ENCODE measurements at regions not wholly inside any gene's neighbourhood (a gene's known extent, or its start where the extent isn't known, plus 50 kb on each side); places are given as distances from the start of the nearest gene placed in this dataset.
"Not testable (repeated sequence)": the region's sequence is repeated elsewhere in the genome, so short reads cannot be mapped to it uniquely, and the experiment has no call there.

- Histone ChIP-seq H3K4me1 (ENCODE audit: control insufficient read depth in 1 of 2, insufficient read depth in 2 of 2, low read length in 2 of 2) (no peaks in the 10 kb centered on the region), H3K4me3 (ENCODE audit: low read depth in 1 of 2, low read length in 2 of 2) (no peak overlapping the region), H3K9me3 (ENCODE audit: control insufficient read depth in 1 of 2, low read length in 2 of 2) (no peaks in the 10 kb centered on the region), H3K27ac (ENCODE audit: low read length) (no peak overlapping the region), H3K27me3 (ENCODE audit: low read depth, low read length) (no peaks in the 10 kb centered on the region), H3K36me3 (ENCODE audit: control insufficient read depth in 1 of 2, insufficient read depth in 2 of 2, low read length in 2 of 2) (no peaks in the 10 kb centered on the region)
Observed at GRCh38 chr4:28436191-28437080, 1575.8 kb downstream of the STIM2 start.

GRCh38 chr4:28443371-28443770 is 1582.7 kb downstream of the STIM2 start:
- Histone ChIP-seq H3K9me3 (ENCODE audit: control insufficient read depth in 1 of 2, low read length in 2 of 2) (no peaks in the 10 kb centered on the region), H3K36me3 (ENCODE audit: control insufficient read depth in 1 of 2, insufficient read depth in 2 of 2, low read length in 2 of 2) (no peaks in the 10 kb centered on the region), H3K27me3 (ENCODE audit: low read depth, low read length) (no peaks in the 10 kb centered on the region), H3K4me3 (ENCODE audit: low read depth in 1 of 2, low read length in 2 of 2) (no peak overlapping the region), H3K27ac (ENCODE audit: low read length) (no peak overlapping the region), H3K4me1 (ENCODE audit: control insufficient read depth in 1 of 2, insufficient read depth in 2 of 2, low read length in 2 of 2) (no peaks in the 10 kb centered on the region)

DNA sequence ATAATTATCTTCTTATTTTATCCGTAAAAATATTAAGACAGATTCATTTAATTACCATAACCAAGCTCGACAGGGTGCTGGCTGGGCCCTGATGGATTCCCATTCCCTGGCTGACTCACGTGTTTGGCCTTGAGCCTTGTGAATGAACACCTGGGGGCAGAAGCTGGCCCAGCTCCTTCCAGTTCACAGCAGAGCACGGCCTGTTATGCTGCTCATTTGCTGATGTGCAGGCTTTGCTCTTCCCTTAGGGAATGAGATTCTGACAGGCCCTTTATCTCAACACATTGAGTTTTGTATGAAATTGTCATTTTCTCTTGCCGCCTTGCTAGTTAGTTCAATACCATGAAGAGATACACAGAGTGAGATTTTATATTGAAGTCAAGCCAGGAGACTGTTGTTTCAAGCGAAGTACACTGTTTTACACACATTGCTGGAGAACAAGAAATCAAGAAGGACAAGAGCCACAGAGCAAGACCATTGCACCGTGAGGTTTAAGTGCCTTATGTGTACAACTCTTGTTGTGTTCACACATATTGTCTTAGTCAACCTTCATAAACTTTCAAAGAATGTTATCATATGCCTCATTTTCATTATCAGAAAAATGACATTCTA is 1583.3 kb downstream of the STIM2 start:
- H3K4me1 ChIP-seq (ENCODE audit: control insufficient read depth in 1 of 2, insufficient read depth in 2 of 2, low read length in 2 of 2): no peaks in the 10 kb centered on the region
- no peak overlapping the region for H3K27ac ChIP-seq (ENCODE audit: low read length)
- H3K36me3 ChIP-seq (ENCODE audit: control insufficient read depth in 1 of 2, insufficient read depth in 2 of 2, low read length in 2 of 2): no peaks in the 10 kb centered on the region
- no peak overlapping the region for H3K4me3 ChIP-seq (ENCODE audit: low read depth in 1 of 2, low read length in 2 of 2)
- no peaks in the 10 kb centered on the region for H3K27me3 ChIP-seq (ENCODE audit: low read depth, low read length)
- no peaks in the 10 kb centered on the region for H3K9me3 ChIP-seq (ENCODE audit: control insufficient read depth in 1 of 2, low read length in 2 of 2)

DNA sequence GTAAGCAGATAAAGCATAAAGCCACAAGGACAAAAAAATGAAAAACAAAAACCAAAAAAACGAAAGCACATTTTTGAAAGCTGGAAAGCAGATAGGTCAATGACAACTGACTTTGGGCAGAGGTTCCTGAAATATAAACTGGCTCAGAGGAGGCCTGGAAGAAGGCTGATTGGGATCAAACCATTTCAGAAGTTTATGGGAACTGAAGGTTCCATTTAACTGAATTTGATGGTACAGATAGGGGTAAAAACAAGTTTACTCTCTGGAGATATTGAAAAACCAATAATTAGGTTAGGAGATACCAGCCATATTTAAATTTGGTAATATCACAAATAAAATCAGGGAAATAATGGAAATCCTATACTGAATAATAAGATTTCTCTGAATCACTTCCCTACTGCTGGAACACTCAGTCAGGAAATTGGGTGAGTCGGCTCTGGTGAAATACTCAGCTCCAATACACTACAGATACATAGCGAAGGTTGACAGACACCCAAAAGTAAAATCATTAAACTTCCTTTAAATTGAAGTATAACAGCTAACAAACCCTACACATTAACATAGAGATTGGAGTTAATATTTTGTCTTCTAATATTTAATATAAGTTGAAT is 1584.3 kb downstream of the STIM2 start:
- no peak overlapping the region for H3K4me3 ChIP-seq (ENCODE audit: low read depth in 1 of 2, low read length in 2 of 2)
- H3K36me3 ChIP-seq (ENCODE audit: control insufficient read depth in 1 of 2, insufficient read depth in 2 of 2, low read length in 2 of 2): no peaks in the 10 kb centered on the region
- no peaks in the 10 kb centered on the region for H3K4me1 ChIP-seq (ENCODE audit: control insufficient read depth in 1 of 2, insufficient read depth in 2 of 2, low read length in 2 of 2)
- no peaks in the 10 kb centered on the region for H3K27me3 ChIP-seq (ENCODE audit: low read depth, low read length)
- H3K9me3 ChIP-seq (ENCODE audit: control insufficient read depth in 1 of 2, low read length in 2 of 2): no peaks in the 10 kb centered on the region
- H3K27ac ChIP-seq (ENCODE audit: low read length): no peak overlapping the region

DNA sequence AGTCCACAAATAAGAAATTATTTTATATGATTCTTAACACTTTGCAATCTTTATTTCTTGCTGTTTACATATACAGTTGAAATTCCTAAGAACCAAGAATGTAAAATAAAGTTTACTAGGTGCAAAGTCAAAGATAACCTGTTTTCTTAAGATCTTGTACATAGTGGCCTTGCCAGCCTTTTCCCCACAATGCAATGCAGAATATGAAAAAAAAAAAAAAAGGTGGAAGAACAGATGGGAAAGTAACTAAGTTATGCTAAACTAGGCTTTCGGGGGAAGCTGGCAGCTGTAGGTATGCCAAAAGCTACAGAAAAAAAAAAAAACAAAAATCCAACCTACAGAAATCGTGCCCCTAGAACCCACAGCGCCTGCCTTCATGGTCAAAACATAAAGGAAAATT is 1588.4 kb downstream of the STIM2 start:
- Histone ChIP-seq H3K9me3 (ENCODE audit: control insufficient read depth in 1 of 2, low read length in 2 of 2) (peaks cover 0 to 6% of the 10 kb centered on the region in 2 donors), H3K4me3 (ENCODE audit: low read depth in 1 of 2, low read length in 2 of 2) (no peak overlapping the region), H3K36me3 (ENCODE audit: control insufficient read depth in 1 of 2, insufficient read depth in 2 of 2, low read length in 2 of 2) (no peaks in the 10 kb centered on the region), H3K27ac (ENCODE audit: low read length) (no peak overlapping the region), H3K27me3 (ENCODE audit: low read depth, low read length) (no peaks in the 10 kb centered on the region), H3K4me1 (ENCODE audit: control insufficient read depth in 1 of 2, insufficient read depth in 2 of 2, low read length in 2 of 2) (no peaks in the 10 kb centered on the region)

DNA sequence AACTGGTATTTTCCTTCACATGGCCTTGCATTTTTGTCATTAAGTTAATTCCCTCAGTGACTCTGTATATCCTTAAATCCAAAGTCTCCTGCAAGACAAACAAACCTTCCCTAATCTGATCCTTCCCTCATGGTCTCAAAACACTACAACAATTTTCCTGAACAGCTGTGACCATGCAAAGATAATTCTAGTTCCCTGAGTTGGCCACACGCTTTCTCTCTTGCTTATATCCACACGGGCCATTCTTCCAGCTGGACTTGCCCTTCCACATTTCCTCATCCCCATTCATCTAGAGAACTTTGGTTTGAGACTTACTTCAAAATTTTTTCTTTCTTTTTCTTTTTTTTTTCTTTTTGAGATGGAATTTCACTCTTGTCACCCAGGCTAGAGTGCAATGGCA is 1590.7 kb downstream of the STIM2 start:
- Histone ChIP-seq H3K4me1 (ENCODE audit: control insufficient read depth in 1 of 2, insufficient read depth in 2 of 2, low read length in 2 of 2) (no peaks in the 10 kb centered on the region), H3K27ac (ENCODE audit: low read length) (no peak overlapping the region), H3K9me3 (ENCODE audit: control insufficient read depth in 1 of 2, low read length in 2 of 2) (peaks cover 0 to 14% of the 10 kb centered on the region in 2 donors), H3K36me3 (ENCODE audit: control insufficient read depth in 1 of 2, insufficient read depth in 2 of 2, low read length in 2 of 2) (no peaks in the 10 kb centered on the region), H3K4me3 (ENCODE audit: low read depth in 1 of 2, low read length in 2 of 2) (no peak overlapping the region), H3K27me3 (ENCODE audit: low read depth, low read length) (no peaks in the 10 kb centered on the region)

DNA sequence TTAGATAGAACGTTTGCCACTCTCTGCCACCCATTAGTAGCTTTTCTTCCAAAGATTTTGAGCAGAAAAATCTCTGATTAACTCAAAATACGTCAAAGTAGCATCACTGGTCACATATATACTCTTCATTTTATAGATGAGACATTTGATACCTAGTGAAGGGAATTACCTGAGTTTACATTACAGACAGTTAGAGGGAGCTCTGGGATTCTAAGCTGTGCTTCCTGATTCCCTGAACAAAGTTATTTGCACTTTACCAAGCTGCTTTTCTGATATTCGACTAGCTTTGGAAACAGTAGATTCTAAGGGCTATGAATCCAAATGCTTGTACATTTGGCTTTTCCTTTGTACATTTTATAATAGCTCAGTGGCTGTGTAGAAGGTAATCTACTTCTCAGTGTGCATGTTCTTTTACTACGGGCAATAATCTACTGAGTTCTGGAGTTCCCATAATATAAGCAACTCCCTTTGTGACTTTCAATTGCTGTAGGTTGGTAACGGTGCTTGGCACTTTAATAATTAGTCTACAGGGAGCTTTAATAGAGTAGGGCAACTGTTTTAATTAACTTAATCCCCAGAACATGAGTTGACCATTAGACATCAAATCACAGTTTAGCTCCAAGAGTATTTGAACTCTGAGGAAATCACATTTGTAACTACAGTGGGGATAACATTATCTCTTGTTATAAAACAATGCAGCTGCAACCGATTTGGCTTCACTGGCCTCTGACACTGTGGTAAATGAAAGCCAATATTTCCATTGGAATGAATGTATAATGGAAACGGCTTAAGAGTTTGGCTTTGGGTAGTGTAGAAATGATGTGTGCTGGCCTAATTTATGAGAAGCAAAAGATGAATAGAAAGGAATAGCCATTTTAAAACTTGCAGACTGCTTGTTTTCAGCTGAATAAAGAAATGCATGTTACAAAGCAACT is 1602.4 kb downstream of the STIM2 start:
- Histone ChIP-seq H3K4me3 (ENCODE audit: low read depth in 1 of 2, low read length in 2 of 2) (no peak overlapping the region), H3K36me3 (ENCODE audit: control insufficient read depth in 1 of 2, insufficient read depth in 2 of 2, low read length in 2 of 2) (no peaks in the 10 kb centered on the region), H3K27ac (ENCODE audit: low read length) (no peak overlapping the region), H3K27me3 (ENCODE audit: low read depth, low read length) (no peaks in the 10 kb centered on the region), H3K9me3 (ENCODE audit: control insufficient read depth in 1 of 2, low read length in 2 of 2) (no peaks in the 10 kb centered on the region), H3K4me1 (ENCODE audit: control insufficient read depth in 1 of 2, insufficient read depth in 2 of 2, low read length in 2 of 2) (no peaks in the 10 kb centered on the region)

DNA sequence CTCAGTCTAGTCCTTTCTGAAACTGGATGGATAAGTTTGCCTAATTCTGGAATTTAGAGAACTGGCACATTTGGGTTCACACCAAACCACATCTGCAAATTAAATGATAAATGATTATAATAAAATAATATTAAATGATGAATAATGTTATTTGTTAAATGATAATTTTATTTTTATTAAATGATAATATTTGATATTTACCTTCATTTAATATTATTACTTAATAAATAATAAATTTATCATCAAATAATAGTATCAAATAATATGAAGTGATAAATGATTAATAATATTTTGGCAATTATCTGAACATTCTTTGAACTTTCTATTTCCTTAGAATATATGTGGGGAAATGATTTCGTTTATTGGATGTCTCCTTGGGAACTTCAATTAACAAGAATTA is 1604.2 kb downstream of the STIM2 start:
- no peaks in the 10 kb centered on the region for H3K9me3 ChIP-seq (ENCODE audit: control insufficient read depth in 1 of 2, low read length in 2 of 2)
- H3K4me1 ChIP-seq (ENCODE audit: control insufficient read depth in 1 of 2, insufficient read depth in 2 of 2, low read length in 2 of 2): no peaks in the 10 kb centered on the region
- H3K27ac ChIP-seq (ENCODE audit: low read length): no peak overlapping the region
- H3K36me3 ChIP-seq (ENCODE audit: control insufficient read depth in 1 of 2, insufficient read depth in 2 of 2, low read length in 2 of 2): no peaks in the 10 kb centered on the region
- H3K4me3 ChIP-seq (ENCODE audit: low read depth in 1 of 2, low read length in 2 of 2): no peak overlapping the region
- H3K27me3 ChIP-seq (ENCODE audit: low read depth, low read length): no peaks in the 10 kb centered on the region

- H3K36me3 ChIP-seq (ENCODE audit: control insufficient read depth in 1 of 2, insufficient read depth in 2 of 2, low read length in 2 of 2); H3K27ac ChIP-seq (ENCODE audit: low read length); H3K9me3 ChIP-seq (ENCODE audit: control insufficient read depth in 1 of 2, low read length in 2 of 2); H3K4me3 ChIP-seq (ENCODE audit: low read depth in 1 of 2, low read length in 2 of 2); H3K4me1 ChIP-seq (ENCODE audit: control insufficient read depth in 1 of 2, insufficient read depth in 2 of 2, low read length in 2 of 2); H3K27me3 ChIP-seq (ENCODE audit: low read depth, low read length): not testable (repeated sequence)
Observed at GRCh38 chr4:28466886-28467285, 1606.2 kb downstream of the STIM2 start.

- no peaks in the 10 kb centered on the region for H3K9me3 ChIP-seq (ENCODE audit: control insufficient read depth in 1 of 2, low read length in 2 of 2)
- no peaks in the 10 kb centered on the region for H3K4me1 ChIP-seq (ENCODE audit: control insufficient read depth in 1 of 2, insufficient read depth in 2 of 2, low read length in 2 of 2)
- H3K36me3 ChIP-seq (ENCODE audit: control insufficient read depth in 1 of 2, insufficient read depth in 2 of 2, low read length in 2 of 2): no peaks in the 10 kb centered on the region
- no peaks in the 10 kb centered on the region for H3K27me3 ChIP-seq (ENCODE audit: low read depth, low read length)
- H3K27ac ChIP-seq (ENCODE audit: low read length): no peak overlapping the region
- no peak overlapping the region for H3K4me3 ChIP-seq (ENCODE audit: low read depth in 1 of 2, low read length in 2 of 2)
Observed at GRCh38 chr4:28469387-28469786, 1608.7 kb downstream of the STIM2 start.

DNA sequence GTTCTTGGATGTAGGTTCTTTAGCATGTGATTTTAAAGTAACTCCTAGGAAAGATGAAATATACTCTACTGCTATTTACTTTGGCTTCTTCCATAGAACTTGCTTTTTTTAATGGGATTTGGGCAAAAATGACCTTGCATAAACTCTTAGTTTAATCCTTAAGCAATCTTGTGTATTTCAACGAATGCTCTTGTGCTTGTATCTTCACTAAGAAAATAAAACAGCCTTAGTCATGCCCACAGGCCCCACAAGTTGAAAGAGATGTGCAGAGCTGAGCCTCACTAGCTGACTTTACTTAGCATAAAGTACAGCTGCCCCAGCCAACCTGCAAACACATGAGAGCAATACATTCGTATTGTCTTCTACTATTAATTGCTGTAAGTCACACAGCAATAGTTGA is 1609.2 kb downstream of the STIM2 start:
- no peaks in the 10 kb centered on the region for H3K9me3 ChIP-seq (ENCODE audit: control insufficient read depth in 1 of 2, low read length in 2 of 2)
- no peaks in the 10 kb centered on the region for H3K4me1 ChIP-seq (ENCODE audit: control insufficient read depth in 1 of 2, insufficient read depth in 2 of 2, low read length in 2 of 2)
- H3K36me3 ChIP-seq (ENCODE audit: control insufficient read depth in 1 of 2, insufficient read depth in 2 of 2, low read length in 2 of 2): no peaks in the 10 kb centered on the region
- H3K27me3 ChIP-seq (ENCODE audit: low read depth, low read length): no peaks in the 10 kb centered on the region
- H3K4me3 ChIP-seq (ENCODE audit: low read depth in 1 of 2, low read length in 2 of 2): no peak overlapping the region
- no peak overlapping the region for H3K27ac ChIP-seq (ENCODE audit: low read length)
